ENCODE measurements at regions not wholly inside any gene's neighbourhood (a gene's known extent, or its start where the extent isn't known, plus 50 kb on each side); places are given as distances from the start of the nearest gene placed in this dataset.

DNA sequence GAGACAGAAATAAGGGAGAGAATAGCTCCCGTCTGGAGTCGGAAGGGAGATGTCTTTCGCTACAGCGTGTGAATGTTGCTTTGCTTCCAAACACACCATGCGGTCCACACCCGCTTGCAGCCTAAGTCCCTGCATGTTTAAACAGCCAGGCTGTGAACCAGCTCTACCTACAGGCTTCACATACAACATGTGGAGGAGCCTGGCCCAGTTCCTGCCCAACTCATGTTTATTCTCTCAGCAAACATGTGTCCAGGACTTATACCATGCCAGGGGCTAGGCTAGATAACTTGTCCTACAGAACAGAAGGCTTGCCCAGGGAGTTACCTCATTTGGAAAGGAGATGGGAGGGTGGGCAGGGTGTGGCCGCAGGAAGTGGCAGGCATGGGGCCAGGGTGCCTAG is 181.5 kb downstream of the FOXO1 start:
- Mint-ChIP-seq H3K27me3 (ENCODE audit: low read depth) (no peaks in the 10 kb centered on the region), H3K4me1 (peaks cover 50% of the 10 kb centered on the region), H3K4me3 (no peak overlapping the region), H3K36me3 (no peaks in the 10 kb centered on the region), H3K9me3 (no peaks in the 10 kb centered on the region), H3K27ac (0 out of 2 replicates have a peak overlapping the region, but pooled peaks have one; percentile 12)
- no peak for DNase-seq (ENCODE audit: low spot score)
- POLR2A ChIA-PET = no interaction called here
- TF ChIP-seq, protein P1, sequence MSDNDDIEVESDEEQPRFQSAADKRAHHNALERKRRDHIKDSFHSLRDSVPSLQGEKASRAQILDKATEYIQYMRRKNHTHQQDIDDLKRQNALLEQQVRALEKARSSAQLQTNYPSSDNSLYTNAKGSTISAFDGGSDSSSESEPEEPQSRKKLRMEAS (CRISPR knock-in tag; IDR thresholded peaks at IDR 0.05) = no peak
- TF ChIP-seq, protein P2, sequence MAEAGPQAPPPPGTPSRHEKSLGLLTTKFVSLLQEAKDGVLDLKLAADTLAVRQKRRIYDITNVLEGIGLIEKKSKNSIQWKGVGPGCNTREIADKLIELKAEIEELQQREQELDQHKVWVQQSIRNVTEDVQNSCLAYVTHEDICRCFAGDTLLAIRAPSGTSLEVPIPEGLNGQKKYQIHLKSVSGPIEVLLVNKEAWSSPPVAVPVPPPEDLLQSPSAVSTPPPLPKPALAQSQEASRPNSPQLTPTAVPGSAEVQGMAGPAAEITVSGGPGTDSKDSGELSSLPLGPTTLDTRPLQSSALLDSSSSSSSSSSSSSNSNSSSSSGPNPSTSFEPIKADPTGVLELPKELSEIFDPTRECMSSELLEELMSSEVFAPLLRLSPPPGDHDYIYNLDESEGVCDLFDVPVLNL (CRISPR knock-in tag; IDR thresholded peaks at IDR 0.05; ENCODE audit: borderline replicate concordance, low read depth) = no peak
- TF ChIP-seq ZNF138 (CRISPR knock-in tag; conservative IDR thresholded peaks at IDR 0.05) (no peak), IRF2 (CRISPR knock-in tag; IDR thresholded peaks at IDR 0.05; ENCODE audit: borderline replicate concordance, low read depth) (no peak), ATF1 (CRISPR knock-in tag; IDR thresholded peaks at IDR 0.05) (no peak), GTF2I (CRISPR knock-in tag; conservative IDR thresholded peaks at IDR 0.05) (no peak), ZNF121 (CRISPR knock-in tag; IDR thresholded peaks at IDR 0.05) (no peak), TEAD4 (CRISPR knock-in tag; IDR thresholded peaks at IDR 0.05) (no peak), ZNF263 (CRISPR knock-in tag; IDR thresholded peaks at IDR 0.05; ENCODE audit: low read depth) (no peak), ZBTB21 (CRISPR knock-in tag; IDR thresholded peaks at IDR 0.05; ENCODE audit: borderline replicate concordance) (no peak), FOXK1 (CRISPR knock-in tag; IDR thresholded peaks at IDR 0.05) (no peak)
- TF ChIP-seq, protein P3, sequence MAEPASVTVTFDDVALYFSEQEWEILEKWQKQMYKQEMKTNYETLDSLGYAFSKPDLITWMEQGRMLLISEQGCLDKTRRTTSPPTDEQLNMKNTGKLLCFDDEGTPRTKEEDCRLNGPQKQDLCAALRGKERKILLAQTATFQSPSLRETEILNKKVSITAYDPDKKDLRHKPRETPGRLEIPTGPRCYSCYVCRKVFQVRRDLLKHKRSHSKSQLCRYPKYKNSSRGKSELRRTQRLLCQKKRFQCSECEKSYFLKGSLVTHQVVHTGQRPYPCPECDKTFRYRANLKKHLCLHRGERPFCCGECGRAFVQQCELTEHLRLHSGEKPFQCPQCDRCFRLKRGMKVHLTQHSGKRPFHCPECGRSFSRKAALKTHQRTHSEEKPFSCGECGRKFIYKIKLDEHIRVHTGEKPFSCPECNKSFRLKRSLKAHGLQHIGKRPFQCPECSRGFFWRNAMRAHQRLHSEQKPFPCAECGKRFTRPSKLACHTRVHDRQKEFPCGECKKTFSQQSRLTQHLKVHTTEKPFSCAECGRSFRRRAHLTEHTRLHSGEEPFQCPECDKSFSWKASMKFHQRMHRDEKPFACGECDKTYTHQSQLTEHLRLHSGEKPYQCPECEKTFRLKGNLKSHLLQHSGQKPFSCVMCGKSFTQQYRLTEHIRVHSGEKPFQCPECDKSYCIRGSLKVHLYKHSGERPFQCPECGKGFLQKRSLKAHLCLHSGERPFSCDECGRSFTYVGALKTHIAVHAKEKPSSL (CRISPR knock-in tag; conservative IDR thresholded peaks at IDR 0.05) = no peak
- TF ChIP-seq, protein P4, sequence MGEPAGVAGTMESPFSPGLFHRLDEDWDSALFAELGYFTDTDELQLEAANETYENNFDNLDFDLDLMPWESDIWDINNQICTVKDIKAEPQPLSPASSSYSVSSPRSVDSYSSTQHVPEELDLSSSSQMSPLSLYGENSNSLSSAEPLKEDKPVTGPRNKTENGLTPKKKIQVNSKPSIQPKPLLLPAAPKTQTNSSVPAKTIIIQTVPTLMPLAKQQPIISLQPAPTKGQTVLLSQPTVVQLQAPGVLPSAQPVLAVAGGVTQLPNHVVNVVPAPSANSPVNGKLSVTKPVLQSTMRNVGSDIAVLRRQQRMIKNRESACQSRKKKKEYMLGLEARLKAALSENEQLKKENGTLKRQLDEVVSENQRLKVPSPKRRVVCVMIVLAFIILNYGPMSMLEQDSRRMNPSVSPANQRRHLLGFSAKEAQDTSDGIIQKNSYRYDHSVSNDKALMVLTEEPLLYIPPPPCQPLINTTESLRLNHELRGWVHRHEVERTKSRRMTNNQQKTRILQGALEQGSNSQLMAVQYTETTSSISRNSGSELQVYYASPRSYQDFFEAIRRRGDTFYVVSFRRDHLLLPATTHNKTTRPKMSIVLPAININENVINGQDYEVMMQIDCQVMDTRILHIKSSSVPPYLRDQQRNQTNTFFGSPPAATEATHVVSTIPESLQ (CRISPR knock-in tag; IDR thresholded peaks at IDR 0.05) = no peak
- TF ChIP-seq, protein P5, sequence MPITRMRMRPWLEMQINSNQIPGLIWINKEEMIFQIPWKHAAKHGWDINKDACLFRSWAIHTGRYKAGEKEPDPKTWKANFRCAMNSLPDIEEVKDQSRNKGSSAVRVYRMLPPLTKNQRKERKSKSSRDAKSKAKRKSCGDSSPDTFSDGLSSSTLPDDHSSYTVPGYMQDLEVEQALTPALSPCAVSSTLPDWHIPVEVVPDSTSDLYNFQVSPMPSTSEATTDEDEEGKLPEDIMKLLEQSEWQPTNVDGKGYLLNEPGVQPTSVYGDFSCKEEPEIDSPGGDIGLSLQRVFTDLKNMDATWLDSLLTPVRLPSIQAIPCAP (CRISPR knock-in tag; IDR thresholded peaks at IDR 0.05) = no peak
- TF ChIP-seq, protein P6, sequence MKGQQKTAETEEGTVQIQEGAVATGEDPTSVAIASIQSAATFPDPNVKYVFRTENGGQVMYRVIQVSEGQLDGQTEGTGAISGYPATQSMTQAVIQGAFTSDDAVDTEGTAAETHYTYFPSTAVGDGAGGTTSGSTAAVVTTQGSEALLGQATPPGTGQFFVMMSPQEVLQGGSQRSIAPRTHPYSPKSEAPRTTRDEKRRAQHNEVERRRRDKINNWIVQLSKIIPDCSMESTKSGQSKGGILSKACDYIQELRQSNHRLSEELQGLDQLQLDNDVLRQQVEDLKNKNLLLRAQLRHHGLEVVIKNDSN (CRISPR knock-in tag; IDR thresholded peaks at IDR 0.05) = no peak
- TF ChIP-seq, protein P7, sequence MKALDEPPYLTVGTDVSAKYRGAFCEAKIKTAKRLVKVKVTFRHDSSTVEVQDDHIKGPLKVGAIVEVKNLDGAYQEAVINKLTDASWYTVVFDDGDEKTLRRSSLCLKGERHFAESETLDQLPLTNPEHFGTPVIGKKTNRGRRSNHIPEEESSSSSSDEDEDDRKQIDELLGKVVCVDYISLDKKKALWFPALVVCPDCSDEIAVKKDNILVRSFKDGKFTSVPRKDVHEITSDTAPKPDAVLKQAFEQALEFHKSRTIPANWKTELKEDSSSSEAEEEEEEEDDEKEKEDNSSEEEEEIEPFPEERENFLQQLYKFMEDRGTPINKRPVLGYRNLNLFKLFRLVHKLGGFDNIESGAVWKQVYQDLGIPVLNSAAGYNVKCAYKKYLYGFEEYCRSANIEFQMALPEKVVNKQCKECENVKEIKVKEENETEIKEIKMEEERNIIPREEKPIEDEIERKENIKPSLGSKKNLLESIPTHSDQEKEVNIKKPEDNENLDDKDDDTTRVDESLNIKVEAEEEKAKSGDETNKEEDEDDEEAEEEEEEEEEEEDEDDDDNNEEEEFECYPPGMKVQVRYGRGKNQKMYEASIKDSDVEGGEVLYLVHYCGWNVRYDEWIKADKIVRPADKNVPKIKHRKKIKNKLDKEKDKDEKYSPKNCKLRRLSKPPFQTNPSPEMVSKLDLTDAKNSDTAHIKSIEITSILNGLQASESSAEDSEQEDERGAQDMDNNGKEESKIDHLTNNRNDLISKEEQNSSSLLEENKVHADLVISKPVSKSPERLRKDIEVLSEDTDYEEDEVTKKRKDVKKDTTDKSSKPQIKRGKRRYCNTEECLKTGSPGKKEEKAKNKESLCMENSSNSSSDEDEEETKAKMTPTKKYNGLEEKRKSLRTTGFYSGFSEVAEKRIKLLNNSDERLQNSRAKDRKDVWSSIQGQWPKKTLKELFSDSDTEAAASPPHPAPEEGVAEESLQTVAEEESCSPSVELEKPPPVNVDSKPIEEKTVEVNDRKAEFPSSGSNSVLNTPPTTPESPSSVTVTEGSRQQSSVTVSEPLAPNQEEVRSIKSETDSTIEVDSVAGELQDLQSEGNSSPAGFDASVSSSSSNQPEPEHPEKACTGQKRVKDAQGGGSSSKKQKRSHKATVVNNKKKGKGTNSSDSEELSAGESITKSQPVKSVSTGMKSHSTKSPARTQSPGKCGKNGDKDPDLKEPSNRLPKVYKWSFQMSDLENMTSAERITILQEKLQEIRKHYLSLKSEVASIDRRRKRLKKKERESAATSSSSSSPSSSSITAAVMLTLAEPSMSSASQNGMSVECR (CRISPR knock-in tag; IDR thresholded peaks at IDR 0.05; ENCODE audit: borderline replicate concordance) = no peak
- TF ChIP-seq, protein P8, sequence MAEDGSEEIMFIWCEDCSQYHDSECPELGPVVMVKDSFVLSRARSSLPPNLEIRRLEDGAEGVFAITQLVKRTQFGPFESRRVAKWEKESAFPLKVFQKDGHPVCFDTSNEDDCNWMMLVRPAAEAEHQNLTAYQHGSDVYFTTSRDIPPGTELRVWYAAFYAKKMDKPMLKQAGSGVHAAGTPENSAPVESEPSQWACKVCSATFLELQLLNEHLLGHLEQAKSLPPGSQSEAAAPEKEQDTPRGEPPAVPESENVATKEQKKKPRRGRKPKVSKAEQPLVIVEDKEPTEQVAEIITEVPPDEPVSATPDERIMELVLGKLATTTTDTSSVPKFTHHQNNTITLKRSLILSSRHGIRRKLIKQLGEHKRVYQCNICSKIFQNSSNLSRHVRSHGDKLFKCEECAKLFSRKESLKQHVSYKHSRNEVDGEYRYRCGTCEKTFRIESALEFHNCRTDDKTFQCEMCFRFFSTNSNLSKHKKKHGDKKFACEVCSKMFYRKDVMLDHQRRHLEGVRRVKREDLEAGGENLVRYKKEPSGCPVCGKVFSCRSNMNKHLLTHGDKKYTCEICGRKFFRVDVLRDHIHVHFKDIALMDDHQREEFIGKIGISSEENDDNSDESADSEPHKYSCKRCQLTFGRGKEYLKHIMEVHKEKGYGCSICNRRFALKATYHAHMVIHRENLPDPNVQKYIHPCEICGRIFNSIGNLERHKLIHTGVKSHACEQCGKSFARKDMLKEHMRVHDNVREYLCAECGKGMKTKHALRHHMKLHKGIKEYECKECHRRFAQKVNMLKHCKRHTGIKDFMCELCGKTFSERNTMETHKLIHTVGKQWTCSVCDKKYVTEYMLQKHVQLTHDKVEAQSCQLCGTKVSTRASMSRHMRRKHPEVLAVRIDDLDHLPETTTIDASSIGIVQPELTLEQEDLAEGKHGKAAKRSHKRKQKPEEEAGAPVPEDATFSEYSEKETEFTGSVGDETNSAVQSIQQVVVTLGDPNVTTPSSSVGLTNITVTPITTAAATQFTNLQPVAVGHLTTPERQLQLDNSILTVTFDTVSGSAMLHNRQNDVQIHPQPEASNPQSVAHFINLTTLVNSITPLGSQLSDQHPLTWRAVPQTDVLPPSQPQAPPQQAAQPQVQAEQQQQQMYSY (CRISPR knock-in tag; IDR thresholded peaks at IDR 0.05) = no peak
- TF ChIP-seq, protein P9, sequence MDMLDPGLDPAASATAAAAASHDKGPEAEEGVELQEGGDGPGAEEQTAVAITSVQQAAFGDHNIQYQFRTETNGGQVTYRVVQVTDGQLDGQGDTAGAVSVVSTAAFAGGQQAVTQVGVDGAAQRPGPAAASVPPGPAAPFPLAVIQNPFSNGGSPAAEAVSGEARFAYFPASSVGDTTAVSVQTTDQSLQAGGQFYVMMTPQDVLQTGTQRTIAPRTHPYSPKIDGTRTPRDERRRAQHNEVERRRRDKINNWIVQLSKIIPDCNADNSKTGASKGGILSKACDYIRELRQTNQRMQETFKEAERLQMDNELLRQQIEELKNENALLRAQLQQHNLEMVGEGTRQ (CRISPR knock-in tag; IDR thresholded peaks at IDR 0.05) = no peak
- CTCF ChIA-PET = no interaction called here
- ATAC-seq = no peak
